GM21723 (cell line): ENCODE measurements at regions not wholly inside any gene's neighbourhood (a gene's known extent, or its start where the extent isn't known, plus 50 kb on each side); places are given as distances from the start of the nearest gene placed in this dataset.

Experiments used
- ATAC-seq: cut with Tn5 transposase; IDR thresholded peaks from one replicate; pipeline ENCODE4 v1.9.1; 2021; ENCODE audit warnings: mild to moderate bottlenecking, moderate library complexity; ENCODE audit not compliant: unreplicated experiment

DNA sequence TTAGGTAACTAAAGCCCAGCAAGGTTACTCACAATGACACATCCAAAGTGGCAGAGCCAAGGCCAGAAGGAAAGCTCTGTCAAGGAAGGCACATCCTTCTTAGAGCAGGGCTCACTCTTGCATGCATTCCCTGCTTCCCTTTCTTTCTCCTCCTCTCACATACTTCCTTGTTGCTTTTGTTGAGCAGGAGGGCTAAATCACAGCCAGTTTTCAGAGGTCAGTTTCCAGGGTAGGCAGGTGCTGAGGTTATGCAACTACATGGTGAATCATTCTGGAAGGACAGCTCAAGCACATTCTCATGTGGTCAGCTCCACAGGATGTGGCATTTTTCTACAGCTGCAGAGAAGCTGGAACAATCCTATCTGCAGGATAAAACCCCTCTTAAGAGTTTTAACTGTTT lies 275.6 kb downstream of the ZNF621 start:
- ATAC-seq, result no peak

DNA sequence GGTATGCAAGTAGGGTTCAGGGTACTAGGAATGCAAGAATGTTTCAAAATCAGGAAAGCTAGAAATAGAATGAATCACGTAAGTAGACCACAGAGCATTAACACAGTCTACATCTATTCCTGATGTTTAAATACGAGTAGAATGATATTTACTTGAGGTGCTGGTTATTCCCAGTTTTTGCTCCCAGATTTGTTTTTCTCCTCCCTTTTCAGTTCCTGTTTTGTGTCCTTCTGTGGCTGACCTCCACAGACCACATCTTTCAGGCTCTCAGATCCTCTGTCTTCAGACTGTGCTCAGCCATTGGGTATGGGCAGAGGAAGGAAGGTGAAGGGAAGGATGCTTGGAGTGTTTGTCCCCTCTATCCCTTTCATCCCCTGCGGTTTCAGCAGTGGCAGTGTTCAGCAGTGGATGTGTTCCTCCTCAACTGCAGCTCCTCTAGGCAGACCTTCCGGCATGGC lies 276.6 kb downstream of the ZNF621 start:
- ATAC-seq, result no peak

DNA sequence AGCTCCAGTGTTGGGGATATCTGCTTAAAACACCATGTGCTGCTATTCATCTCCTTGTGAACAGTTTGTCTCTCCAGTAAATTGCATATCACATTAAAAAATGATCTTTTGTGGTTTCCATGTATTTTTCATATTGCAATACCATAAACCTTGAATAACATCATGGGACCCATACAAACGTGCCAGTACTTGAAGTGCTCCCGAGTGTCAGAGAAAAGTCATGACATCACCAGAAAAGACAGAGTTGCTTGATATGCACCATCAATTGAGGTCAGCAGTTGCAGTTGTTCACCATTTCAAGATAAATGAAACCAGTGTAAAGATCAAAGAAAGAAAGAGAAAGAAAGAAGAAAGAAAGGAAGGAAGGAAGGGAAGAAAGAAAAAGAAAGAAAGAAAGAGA lies 278.6 kb downstream of the ZNF621 start:
- ATAC-seq, result no peak

DNA sequence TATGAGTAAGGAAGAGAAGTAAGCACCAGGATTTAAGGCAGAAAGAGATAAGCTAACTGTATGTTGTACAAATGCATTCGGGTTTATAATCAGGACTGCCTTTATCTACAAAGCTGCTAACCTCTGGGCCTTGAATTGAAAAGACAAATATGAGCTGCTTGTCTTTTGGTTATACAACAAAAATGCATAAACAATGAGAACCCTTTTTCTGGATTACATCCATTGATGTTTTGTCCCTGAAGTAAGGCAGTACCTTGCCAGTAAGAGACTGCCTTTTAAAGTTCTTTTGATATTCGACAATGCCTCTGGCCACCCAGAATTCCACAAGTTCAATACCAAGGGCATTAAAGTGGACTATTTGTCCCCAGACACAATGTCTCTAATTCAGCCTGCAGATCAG lies 280.7 kb downstream of the ZNF621 start:
- no peak for ATAC-seq

DNA sequence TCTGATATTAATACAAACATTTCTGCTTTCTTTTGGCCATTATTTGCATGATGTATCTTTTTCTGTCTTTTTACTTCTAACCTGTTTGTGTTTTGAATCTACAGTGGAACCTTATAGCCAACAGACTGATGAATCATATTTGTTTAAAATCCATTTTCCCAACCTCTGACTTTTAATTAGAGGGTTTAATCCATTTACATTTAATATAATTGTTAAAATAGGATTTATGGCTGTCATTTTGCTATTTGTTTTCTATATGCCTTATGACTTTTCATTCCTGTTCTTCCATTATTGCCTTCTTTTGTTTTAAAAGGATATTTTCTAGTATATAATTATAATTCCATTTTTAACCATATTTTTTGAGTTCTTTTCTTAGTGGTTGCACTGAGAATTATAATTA lies 286.1 kb downstream of the ZNF621 start:
- ATAC-seq, result no peak

DNA sequence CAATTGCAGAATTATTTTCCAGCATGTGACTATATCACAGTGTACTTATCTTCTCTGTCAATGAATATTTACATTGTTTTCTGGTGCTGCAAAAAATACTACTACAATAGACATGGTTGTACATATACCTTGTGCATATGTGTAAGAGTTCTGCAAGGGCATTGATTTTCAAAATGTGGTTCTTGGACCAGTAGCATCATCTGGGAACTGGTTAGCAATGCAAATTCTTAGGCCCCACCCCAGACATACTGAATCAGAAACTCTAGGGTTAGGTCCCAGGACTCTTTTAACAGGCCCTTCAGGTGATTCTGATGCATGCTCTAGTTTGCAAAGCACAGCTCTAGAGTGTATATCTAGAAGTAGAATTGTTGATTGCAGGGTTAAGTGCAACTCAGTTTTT lies 292.3 kb downstream of the ZNF621 start:
- ATAC-seq, result no peak

DNA sequence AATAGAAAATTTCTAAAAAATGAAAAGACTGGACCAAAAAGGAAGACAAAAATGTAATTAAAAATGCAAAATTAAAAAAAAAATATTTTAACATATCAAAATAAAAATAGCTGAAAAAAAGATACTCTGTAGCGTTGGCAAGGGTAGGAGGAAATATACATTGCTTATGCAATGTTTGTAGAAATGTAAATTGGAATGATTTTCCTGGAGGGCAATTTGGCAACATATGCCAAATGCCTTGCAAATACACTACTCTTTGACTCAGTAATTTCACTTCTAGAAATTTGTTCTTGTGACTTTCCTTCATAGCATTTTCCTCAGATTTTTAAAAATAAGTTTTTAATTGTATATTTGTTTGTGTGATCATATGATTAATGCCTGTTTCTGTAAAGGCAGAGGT lies 296.6 kb downstream of the ZNF621 start:
- no peak for ATAC-seq

DNA sequence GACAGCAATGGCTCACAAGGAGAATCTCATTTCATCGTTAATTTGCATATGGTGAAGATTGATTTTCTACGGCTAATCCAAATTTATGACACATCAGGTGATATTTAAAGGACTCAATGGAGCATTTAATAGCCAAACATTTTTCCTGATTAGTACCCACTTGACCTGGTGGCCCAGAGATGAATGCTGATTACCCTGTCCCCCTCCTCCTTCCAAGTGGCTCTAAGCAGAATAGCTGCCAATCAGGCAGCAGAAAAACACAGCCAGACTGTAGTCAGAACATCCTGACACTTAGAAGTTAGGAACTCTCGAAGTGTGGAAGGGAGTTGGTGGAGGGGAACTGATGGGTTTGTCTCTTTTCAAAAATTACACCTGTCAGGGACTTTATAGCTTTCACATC lies 302.5 kb downstream of the ZNF621 start:
- ATAC-seq, result no peak

DNA sequence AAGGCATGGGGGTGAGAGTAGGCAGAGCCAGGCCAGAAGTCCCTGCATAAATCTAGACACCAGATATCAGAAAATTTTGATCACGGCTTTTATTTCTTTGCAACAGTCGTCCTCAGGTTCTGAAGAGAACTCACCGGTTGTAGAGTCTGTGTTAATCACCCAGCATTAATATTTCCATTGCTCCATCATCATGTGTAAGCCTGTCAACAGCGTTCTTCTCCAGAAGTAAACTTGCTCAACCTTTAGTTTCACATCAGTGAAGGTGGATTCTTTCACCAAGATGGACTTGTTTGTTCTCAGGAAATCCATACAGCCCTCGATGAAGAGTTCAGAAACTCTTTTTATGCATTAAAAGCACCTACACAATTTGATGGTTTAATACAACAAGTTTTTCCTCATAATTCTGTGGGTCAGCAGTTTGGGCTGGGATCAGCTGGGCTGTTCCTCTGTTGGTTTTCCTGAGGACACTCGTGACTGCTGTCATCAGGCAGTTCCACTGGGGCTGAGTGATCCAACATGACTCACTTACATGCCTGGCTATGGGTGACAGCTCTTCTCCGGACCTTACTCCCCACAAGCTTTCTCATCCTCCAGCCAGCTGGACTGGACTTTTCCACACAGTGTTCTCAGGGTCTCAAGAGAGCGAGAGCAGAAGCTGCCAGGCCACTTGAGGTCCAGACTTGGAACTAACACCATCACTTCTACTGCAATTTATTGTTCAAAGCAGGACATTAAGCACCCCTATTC lies 303.4 kb downstream of the ZNF621 start:
- ATAC-seq, result no peak

DNA sequence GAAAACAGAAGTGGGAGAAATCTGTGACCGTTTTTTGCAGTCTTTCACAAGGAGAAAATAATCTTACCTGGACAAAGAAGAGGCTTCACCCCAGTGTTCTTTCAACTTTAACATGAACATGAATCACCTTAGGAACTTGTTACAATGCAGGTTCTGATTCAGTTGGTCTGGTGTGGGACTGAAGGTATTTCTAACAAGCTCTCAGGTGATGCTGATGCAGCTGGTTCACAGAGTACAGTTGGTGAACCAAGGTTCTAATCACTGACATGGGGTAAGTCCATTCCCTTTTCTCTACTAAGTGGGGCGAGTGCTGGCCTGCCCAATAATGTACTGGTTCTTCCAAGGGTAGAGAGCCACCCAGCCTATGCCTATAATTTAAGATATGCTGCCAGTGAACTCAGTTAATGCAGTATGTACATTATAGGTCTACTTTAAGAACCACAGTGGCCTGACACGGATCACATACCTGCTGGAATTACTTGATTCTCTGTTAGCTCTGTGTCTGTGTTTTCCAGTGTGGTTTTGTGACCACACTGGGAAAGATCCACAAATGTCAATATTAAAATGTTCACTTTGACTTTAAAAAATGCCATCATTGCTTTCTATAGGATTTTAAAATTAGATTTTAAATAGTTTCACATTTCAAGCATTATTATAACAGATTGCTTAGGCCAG lies 304.1 kb downstream of the ZNF621 start:
- ATAC-seq, result no peak

DNA sequence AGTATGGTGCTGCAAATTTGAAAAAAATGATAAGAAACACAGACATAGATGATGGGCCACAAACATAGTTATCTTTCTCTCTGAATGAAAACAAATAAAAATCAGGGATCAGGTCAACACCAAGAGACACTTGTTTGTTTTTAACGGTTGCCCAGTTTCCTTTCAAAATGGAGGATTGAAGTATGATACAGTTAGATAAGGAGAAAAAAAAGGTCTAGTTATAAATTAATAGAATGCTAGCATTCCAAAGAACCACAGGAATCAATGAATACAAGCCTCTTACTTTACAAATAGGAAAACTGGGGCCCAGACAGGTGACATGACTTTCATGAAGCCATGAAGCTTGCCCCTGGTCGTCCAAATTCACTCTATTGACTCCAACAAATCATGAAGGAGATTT lies 305.1 kb downstream of the ZNF621 start:
- no peak for ATAC-seq

DNA sequence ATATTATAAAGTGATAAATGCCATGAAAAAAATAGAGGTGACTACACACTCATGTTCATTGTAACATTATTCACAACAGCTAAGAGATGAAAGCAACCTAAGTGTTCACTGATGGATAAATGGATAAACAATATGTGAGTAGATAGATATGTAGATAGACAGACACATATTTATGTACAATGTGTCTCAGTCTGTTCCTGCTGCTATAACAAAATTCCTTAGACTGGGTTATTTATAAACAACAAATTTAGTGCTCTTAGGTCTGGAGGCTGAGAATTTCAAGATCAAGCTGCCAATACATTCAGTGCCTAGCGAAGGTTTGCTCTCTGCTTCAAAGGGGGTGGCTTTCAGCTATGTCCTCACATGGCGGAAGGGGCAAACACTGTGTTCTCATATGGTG lies 312.5 kb downstream of the ZNF621 start:
- no peak for ATAC-seq

DNA sequence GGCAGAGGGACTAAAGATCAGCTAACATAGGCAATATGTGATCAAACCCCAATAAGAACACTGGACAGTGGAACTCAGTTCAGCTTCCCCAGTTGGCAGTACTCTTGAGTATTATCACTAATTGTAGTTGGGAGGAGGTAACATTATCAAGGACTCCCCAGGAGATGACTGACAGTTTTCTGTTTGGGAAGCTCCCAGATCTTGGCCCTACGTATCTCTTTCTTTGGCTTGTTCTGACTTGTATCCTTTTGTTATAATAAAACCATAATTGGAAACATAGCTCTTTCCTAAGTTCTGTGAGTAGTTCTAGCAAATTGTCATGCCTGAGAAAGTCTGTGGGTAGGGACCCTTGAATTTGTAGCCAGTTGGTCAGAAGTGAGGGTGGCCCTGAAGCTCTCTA lies 316.4 kb downstream of the ZNF621 start:
- ATAC-seq, result no peak

DNA sequence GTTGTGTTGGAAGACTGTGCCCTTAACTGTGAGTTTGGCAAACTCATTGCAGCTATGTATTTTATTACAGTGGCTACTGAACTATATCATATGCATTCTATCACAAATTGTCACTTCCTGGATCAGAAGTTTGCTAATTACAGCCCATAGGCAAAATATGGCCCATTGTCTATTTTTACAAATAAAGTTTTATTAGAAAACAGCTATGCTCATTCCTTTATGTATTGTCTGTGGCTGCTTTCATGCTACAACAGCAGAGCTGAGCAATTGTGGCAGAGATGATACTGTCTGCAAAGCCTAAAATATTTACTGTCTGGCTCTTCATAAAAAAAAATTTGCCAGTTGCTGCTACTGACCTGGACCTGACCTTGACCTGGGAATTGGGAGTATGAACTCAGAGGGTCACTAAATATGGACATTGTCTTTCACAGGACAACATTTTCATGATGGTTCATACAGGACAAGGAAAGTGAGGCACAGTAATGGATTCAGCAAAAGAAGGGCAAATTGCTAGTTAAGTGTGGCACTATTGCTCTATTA lies 316.9 kb downstream of the ZNF621 start:
- no peak for ATAC-seq

DNA sequence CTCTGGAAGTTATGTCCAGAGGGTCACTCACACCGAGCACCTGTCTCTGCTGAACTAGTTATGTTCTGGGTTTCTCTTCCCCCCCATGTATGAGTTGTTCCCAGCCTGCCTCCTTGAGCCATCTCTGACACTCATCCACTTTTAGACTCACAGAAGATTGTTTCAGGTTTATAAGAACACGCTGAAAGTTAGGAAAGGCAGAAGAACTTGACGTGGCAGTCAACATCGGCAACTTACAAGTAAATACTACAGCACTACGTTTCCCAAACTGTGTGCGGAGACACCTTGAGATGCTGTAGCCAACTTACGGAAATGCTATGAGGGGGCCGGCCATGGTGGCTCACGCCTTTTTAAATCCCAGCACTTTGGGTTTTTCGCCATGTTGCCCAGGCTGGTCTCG lies 318.0 kb downstream of the ZNF621 start:
- no peak for ATAC-seq

DNA sequence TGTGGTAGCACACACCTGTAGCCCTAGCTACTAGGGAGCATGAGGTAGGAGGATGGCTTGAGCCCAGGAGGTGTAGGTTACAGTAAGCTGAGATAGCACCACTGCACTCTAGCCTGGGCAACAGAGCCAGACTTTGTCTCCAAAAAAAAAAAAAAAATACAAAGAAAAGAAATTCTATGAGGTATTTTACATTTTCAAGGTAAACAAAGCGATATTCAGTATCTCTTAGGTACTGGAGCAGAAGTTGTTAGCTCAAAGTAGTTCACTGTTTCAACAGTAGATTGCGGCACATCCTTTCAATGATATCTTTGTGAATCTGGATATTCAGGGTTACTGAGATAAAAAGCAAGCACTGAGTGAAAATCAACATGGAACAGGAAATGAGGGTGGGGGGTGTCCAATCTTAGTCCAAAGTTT lies 318.5 kb downstream of the ZNF621 start:
- no peak for ATAC-seq

DNA sequence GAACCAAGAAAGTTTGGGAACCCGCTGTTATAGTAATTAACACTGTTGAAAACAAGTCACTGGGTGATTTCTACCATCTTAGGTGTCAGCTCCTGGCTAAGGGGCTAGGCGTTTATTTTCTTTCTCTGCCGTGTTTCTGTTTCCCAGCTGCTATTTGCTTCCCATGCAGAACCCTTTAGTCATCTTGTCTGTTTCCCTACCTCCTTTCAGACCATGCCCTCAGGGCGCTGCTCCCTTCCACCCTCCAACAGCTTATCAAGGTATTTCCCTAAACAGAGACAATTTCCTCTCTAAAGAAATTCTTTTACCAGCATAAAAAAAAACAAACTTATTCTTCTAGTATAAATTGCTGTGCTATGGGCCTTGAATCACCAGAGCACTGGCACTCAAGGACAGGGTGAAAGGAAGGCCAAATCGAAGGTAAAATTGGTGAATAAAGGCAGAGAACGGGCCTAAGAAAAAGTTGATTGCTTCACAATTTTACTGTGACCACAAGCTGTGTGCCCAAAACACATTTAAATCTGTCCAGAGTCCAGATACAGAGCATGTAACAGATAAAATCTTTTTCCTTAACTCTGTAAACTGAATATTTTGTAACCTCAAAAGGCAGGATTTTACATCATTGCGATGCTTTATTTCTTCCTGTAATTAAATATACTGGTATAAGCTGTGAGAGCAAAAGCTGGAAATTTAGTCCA lies 319.2 kb downstream of the ZNF621 start:
- no peak for ATAC-seq

DNA sequence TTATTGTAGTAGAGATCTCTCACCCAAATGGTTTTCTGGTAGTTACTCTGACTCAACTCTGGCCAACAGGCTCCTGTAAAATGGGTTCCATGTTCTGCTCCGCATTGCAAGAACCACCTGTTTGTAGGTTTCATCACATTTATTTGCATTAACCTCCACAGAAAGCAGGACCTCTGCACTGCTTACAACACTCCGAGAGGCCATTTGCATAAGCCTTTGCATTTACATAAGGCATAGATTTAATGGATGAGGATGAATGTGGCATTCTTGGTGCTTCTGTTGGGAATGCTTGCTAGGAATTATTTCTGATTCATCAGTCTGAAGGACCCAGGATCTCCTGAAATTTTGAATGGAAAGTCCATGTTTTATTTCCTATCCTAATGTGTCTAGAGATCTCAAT lies 320.1 kb downstream of the ZNF621 start:
- ATAC-seq, result no peak

DNA sequence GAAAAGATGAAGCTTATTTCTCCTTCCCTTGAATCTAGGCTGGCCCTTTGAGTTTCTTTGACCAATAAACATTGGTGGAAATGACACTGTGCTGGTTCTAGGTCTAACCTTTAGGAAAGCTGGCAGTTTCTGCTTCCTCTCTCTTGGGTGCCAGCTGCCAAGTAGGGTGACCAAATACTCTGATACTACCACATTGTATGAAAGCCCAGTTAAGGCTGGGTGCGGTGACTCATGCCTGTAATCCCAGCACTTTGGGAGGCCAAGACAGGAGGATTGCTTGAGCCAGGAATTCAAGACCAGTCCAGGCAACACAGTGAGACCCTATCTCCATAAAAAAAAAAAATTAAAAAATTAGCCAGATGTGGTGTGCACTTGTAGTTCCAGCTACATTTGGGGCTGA lies 320.7 kb downstream of the ZNF621 start:
- no peak for ATAC-seq

DNA sequence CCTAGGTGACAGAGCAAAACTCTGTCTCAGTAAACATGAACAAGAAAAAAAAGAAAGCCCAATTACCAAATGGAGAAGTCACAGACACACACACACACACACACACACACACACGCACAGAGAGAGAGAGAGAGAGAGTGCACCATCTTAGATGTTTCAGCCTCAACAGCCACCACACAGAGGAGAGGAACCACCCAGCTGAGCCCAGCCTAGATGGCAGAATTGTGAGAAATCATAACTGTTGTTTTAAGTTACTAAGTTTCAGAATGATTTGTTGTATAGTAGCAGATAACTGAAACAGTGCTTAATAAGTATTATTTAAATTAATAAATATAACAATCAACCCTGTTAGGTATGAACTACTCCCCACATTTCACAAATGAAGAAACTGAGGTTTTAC lies 321.2 kb downstream of the ZNF621 start:
- no peak for ATAC-seq

DNA sequence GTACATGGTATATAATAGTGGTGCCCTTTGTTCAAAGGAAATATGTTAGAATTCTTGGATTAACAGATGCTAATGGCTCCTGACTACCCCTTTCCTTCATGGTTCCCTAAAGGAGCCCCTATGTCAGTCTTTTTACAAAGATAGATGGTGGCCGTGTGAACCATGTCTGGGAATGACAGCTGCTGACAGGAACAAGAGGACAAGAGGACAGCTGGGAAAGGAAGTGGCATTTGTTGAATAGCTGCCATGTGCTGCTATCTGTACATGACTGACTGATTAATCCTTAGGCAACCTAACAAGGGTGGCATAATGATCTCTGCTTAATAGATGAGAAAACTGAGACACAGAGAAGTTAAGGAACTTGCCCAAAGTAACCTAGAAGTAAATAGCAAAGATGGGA lies 321.7 kb downstream of the ZNF621 start:
- ATAC-seq, result no peak

DNA sequence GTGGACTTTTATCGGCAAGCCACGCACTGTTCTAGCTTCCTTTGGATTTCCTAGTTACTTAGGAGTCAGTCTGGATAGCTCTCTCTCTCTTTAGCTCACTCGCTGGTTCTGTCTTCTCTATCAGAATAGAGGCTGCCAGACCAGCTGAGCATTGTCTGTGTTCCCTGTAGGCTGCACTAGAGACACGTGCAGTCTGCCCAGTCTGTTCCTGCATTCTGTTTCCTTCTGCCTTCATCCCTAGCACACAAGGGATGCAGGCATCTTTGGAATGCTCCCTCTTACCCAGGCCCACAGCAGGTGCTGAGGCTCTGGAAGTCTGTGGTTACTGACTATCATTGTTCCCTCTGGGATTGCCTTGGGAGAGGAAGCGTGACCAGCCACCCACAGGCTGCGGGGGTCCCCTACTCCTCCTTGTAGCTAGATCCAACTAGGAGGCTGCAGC lies 322.8 kb downstream of the ZNF621 start:
- ATAC-seq, result no peak
